EL (cell line): ENCODE measurements at regions not wholly inside any gene's neighbourhood (a gene's known extent, or its start where the extent isn't known, plus 50 kb on each side); places are given as distances from the start of the nearest gene placed in this dataset.

ENCODE experiments used
- DNase-seq: peaks from one replicate; pipeline ENCODE4 v3.0.0-alpha.2; 2016

GRCh38 chr12:24500831-24501230 lies 448.1 kb downstream of the BCAT1 start:
- DNase-seq: peak; percentile 23

- DNase-seq: no peak
These were observed 448.5 kb downstream of the BCAT1 start for GRCh38 chr12:24500421-24500820.

GRCh38 chr12:24499151-24500146 lies 449.5 kb downstream of the BCAT1 start:
- peak; percentile 57 for DNase-seq

- DNase-seq: peak; percentile 44
These were observed 452.1 kb downstream of the BCAT1 start for GRCh38 chr12:24496755-24497154.

GRCh38 chr12:24494401-24494800 lies 454.5 kb downstream of the BCAT1 start:
- no peak for DNase-seq

GRCh38 chr12:24491968-24492367 lies 456.9 kb downstream of the BCAT1 start:
- DNase-seq: no peak

GRCh38 chr12:24489939-24490338 lies 459.0 kb downstream of the BCAT1 start:
- DNase-seq: no peak

- DNase-seq: no peak
These were observed 459.8 kb downstream of the BCAT1 start for GRCh38 chr12:24488906-24489619.

- DNase-seq: no peak
These were observed 460.8 kb downstream of the BCAT1 start for GRCh38 chr12:24488091-24488596.

GRCh38 chr12:24487606-24488005 lies 461.3 kb downstream of the BCAT1 start:
- DNase-seq: no peak

- no peak for DNase-seq
These were observed 465.2 kb downstream of the BCAT1 start for GRCh38 chr12:24483732-24484131.

GRCh38 chr12:24482882-24483604 lies 465.9 kb downstream of the BCAT1 start:
- DNase-seq: no peak

- DNase-seq: no peak
These were observed 466.9 kb downstream of the BCAT1 start for GRCh38 chr12:24482044-24482443.

- DNase-seq: no peak
These were observed 468.0 kb downstream of the BCAT1 start for GRCh38 chr12:24480766-24481449.

- DNase-seq: peak; percentile 5
These were observed 469.8 kb downstream of the BCAT1 start for GRCh38 chr12:24479131-24479530.

- no peak for DNase-seq
These were observed 470.6 kb downstream of the BCAT1 start for GRCh38 chr12:24478254-24478653.

- no peak for DNase-seq
These were observed 472.6 kb downstream of the BCAT1 start for GRCh38 chr12:24476310-24476709.

- DNase-seq: no peak
These were observed 473.6 kb downstream of the BCAT1 start for GRCh38 chr12:24475337-24475736.

- no peak for DNase-seq
These were observed 475.8 kb downstream of the BCAT1 start for GRCh38 chr12:24473097-24473496.

- DNase-seq: no peak
These were observed 478.9 kb downstream of the BCAT1 start for GRCh38 chr12:24470050-24470449.

GRCh38 chr12:24469089-24469488 lies 479.8 kb downstream of the BCAT1 start:
- no peak for DNase-seq

GRCh38 chr12:24467226-24467625 lies 481.7 kb downstream of the BCAT1 start:
- no peak for DNase-seq
